ENCODE measurements at regions not wholly inside any gene's neighbourhood (a gene's known extent, or its start where the extent isn't known, plus 50 kb on each side); places are given as distances from the start of the nearest gene placed in this dataset.

GRCh38 chr3:71934520-71935270, 149.7 kb upstream of the PROK2 start:
- TF ChIP-seq EP300 (IDR thresholded peaks at IDR 0.05) (no peak), POLR2A (IDR thresholded peaks at IDR 0.05) (no peak)
